ENCODE measurements at regions not wholly inside any gene's neighbourhood (a gene's known extent, or its start where the extent isn't known, plus 50 kb on each side); places are given as distances from the start of the nearest gene placed in this dataset.

DNA sequence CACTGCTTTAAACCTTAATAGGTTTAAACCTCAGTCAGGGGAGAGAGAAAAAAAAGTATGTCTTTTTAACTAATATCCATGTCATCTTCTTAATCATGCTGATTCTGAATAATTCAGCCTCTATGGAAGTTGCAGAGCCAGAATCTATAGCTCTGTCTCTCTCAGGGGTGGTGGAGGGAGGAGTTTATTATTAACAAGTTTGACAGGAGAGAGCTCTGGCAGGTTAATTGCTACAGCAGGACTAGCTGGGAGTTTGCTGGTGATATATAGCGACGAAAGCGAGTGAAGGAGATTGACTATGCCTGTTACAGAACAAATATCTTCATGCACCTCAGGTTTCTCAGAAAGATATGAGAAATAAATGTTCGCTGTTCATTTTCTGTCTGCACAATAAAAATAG is 586.4 kb downstream of the TLE4 start:
- no peak for TF ChIP-seq FOXA1 (IDR thresholded peaks at IDR 0.05; ENCODE audit: borderline replicate concordance)
- no peaks in the 10 kb centered on the region for H4K20me1 ChIP-seq (replicated peaks; ENCODE audit: control insufficient read depth, insufficient read depth, low read length)
- no peaks in the 10 kb centered on the region for H3K9me1 ChIP-seq (ENCODE audit: control insufficient read depth, insufficient read depth, low read length)
- in situ Hi-C loops (cut with MboI) (no loop called here), intact Hi-C loops (cut with micrococcal nuclease) (no loop called here)
- no peak overlapping the region for H3K27ac ChIP-seq (ENCODE audit: extremely low read depth, low read depth, low read length)
- POLR2A ChIA-PET: no interaction called here
- DNase-seq (ENCODE audit: extremely low read depth in 1 of 4, low spot score in 3 of 4): no peak
- BruUV-seq (replicated peaks): no TSS peak
- FAIRE-seq: no peak
- no peaks in the 10 kb centered on the region for H3K27me3 ChIP-seq (ENCODE audit: control insufficient read depth in 2 of 2, insufficient read depth in 2 of 2, low read length in 2 of 2)
- H3K4me2 ChIP-seq (ENCODE audit: insufficient read depth, low read length): no peak overlapping the region
- H2AFZ ChIP-seq (ENCODE audit: low read depth, low read length): no peak overlapping the region
- no peak overlapping the region for H3K9ac ChIP-seq (ENCODE audit: insufficient read depth in 1 of 2, low read depth in 2 of 2, low read length in 2 of 2)
- no peaks in the 10 kb centered on the region for H3K9me3 ChIP-seq (replicated peaks; ENCODE audit: control insufficient read depth, insufficient read depth, low read depth, low read length)
- WGBS (ENCODE audit: insufficient coverage, low coverage, missing lambda C conversion rate): 0% methylated on average over 4 of the region's 4 CpGs
- no peaks in the 10 kb centered on the region for H3K4me1 ChIP-seq (replicated peaks in 1 of 2; ENCODE audit: control insufficient read depth in 2 of 2, insufficient read depth in 2 of 2, low read length in 2 of 2)
- H3K79me2 ChIP-seq (ENCODE audit: control insufficient read depth, insufficient read depth, low read length): no peaks in the 10 kb centered on the region
- CTCF ChIA-PET (ENCODE audit: low intra/inter-chr PET ratio): no interaction called here
- no peak for ATAC-seq
- no peak overlapping the region for H3K4me3 ChIP-seq
- H3K36me3 ChIP-seq (ENCODE audit: control insufficient read depth, insufficient read depth, low read length): no peaks in the 10 kb centered on the region

DNA sequence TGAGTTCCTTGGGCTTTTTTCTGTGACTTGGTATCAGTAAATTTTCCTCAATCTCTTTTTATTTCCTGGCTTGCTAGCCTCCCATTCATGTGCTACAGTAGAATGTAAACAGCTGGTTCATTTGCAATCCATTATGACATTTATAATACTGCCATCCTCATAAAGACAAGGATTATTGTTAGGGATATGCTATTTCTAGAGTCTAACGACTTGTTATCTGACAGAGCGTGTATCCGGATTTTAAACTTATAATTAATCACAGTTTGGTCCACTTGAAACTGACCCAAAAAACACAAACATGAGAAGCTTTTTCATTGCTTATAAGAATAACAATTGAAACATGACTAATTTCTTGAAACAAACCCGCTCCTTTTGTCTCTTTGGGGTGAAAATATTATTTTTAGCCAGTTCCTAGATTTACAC is 585.8 kb downstream of the TLE4 start:
- WGBS (ENCODE audit: insufficient coverage, low coverage, missing lambda C conversion rate): 0% methylated on average over 4 of the region's 4 CpGs
- H2AFZ ChIP-seq (ENCODE audit: low read depth, low read length): no peak overlapping the region
- FAIRE-seq (no peak), ATAC-seq (no peak), DNase-seq (ENCODE audit: extremely low read depth in 1 of 4, low spot score in 3 of 4) (no peak)
- TF ChIP-seq, protein P1, sequence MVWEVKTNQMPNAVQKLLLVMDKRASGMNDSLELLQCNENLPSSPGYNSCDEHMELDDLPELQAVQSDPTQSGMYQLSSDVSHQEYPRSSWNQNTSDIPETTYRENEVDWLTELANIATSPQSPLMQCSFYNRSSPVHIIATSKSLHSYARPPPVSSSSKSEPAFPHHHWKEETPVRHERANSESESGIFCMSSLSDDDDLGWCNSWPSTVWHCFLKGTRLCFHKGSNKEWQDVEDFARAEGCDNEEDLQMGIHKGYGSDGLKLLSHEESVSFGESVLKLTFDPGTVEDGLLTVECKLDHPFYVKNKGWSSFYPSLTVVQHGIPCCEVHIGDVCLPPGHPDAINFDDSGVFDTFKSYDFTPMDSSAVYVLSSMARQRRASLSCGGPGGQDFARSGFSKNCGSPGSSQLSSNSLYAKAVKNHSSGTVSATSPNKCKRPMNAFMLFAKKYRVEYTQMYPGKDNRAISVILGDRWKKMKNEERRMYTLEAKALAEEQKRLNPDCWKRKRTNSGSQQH (CRISPR knock-in tag; IDR thresholded peaks at IDR 0.05): no peak
- TF ChIP-seq NELFE (IDR thresholded peaks at IDR 0.05; ENCODE audit: insufficient read depth, insufficient read length) (no peak), NR2C1 (IDR thresholded peaks at IDR 0.05) (no peak), NR2C1 (tag; IDR thresholded peaks at IDR 0.05) (no peak), EHMT2 (IDR thresholded peaks at IDR 0.05) (no peak), GTF2F1 (IDR thresholded peaks at IDR 0.05; ENCODE audit: low read depth, low read length) (no peak), ZNF133 (CRISPR knock-in tag; IDR thresholded peaks at IDR 0.05) (no peak), GTF2A2 (tag; IDR thresholded peaks at IDR 0.05) (no peak), ZNF507 (tag; conservative IDR thresholded peaks at IDR 0.05) (no peak), PTRF (tag; IDR thresholded peaks at IDR 0.05) (no peak)
- TF ChIP-seq, protein P2, sequence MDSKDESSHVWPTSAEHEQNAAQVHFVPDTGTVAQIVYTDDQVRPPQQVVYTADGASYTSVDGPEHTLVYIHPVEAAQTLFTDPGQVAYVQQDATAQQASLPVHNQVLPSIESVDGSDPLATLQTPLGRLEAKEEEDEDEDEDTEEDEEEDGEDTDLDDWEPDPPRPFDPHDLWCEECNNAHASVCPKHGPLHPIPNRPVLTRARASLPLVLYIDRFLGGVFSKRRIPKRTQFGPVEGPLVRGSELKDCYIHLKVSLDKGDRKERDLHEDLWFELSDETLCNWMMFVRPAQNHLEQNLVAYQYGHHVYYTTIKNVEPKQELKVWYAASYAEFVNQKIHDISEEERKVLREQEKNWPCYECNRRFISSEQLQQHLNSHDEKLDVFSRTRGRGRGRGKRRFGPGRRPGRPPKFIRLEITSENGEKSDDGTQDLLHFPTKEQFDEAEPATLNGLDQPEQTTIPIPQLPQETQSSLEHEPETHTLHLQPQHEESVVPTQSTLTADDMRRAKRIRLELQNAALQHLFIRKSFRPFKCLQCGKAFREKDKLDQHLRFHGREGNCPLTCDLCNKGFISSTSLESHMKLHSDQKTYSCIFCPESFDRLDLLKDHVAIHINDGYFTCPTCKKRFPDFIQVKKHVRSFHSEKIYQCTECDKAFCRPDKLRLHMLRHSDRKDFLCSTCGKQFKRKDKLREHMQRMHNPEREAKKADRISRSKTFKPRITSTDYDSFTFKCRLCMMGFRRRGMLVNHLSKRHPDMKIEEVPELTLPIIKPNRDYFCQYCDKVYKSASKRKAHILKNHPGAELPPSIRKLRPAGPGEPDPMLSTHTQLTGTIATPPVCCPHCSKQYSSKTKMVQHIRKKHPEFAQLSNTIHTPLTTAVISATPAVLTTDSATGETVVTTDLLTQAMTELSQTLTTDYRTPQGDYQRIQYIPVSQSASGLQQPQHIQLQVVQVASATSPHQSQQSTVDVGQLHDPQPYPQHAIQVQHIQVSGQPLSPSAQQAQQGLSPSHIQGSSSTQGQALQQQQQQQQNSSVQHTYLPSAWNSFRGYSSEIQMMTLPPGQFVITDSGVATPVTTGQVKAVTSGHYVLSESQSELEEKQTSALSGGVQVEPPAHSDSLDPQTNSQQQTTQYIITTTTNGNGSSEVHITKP (IDR thresholded peaks at IDR 0.05; ENCODE audit: partially characterized antibody): no peak
- intact Hi-C loops (cut with micrococcal nuclease) (no loop called here), in situ Hi-C loops (cut with MboI) (no loop called here)
- H3K4me3 ChIP-seq: no peak overlapping the region
- H3K27me3 ChIP-seq (ENCODE audit: control insufficient read depth in 2 of 2, insufficient read depth in 2 of 2, low read length in 2 of 2): no peaks in the 10 kb centered on the region
- H3K79me2 ChIP-seq (ENCODE audit: control insufficient read depth, insufficient read depth, low read length): no peaks in the 10 kb centered on the region
- ChIA-PET CTCF (ENCODE audit: low intra/inter-chr PET ratio) (no interaction called here), POLR2A (no interaction called here)
- H3K9me1 ChIP-seq (ENCODE audit: control insufficient read depth, insufficient read depth, low read length): no peaks in the 10 kb centered on the region
- H3K36me3 ChIP-seq (ENCODE audit: control insufficient read depth, insufficient read depth, low read length): no peaks in the 10 kb centered on the region
- no peaks in the 10 kb centered on the region for H4K20me1 ChIP-seq (replicated peaks; ENCODE audit: control insufficient read depth, insufficient read depth, low read length)
- no peak overlapping the region for H3K4me2 ChIP-seq (ENCODE audit: insufficient read depth, low read length)
- H3K4me1 ChIP-seq (replicated peaks in 1 of 2; ENCODE audit: control insufficient read depth in 2 of 2, insufficient read depth in 2 of 2, low read length in 2 of 2): no peaks in the 10 kb centered on the region
- H3K9ac ChIP-seq (ENCODE audit: insufficient read depth in 1 of 2, low read depth in 2 of 2, low read length in 2 of 2): no peak overlapping the region
- no TSS peak for BruUV-seq (replicated peaks)
- no peaks in the 10 kb centered on the region for H3K9me3 ChIP-seq (replicated peaks; ENCODE audit: control insufficient read depth, insufficient read depth, low read depth, low read length)
- H3K27ac ChIP-seq (ENCODE audit: extremely low read depth, low read depth, low read length): no peak overlapping the region
